ENCODE measurements at regions not wholly inside any gene's neighbourhood (a gene's known extent, or its start where the extent isn't known, plus 50 kb on each side); places are given as distances from the start of the nearest gene placed in this dataset.

DNA sequence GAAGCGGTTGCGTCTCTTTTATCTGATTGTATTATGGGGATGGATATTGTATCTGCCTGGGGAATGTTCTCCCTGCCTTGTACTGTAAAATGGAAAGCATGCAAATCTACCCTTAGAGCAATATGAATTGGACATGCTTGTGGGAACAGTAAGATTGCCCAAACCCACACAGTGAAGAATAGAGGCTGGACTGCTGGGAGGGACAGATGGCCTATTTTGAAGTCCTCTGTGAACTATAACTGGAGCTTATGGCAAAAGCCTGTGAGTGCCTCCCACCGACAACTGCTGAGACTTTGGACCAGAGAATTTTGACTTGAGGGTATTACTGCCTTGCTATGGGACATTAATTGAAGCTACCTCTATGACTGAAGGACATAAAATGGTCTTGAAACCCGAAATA is 168.9 kb downstream of the ERCC6L2 start:
- H3K4me1 ChIP-seq, result peaks cover 0 to 12% (median 2%) of the 10 kb centered on the region in 6 donors
- DNase-seq, result no peak
- intact Hi-C loops (cut with DNase I; ENCODE audit: low total_unique reads), result no loop called here
- H3K9me3 ChIP-seq, result peaks cover 0 to 2% (median 0%) of the 10 kb centered on the region in 8 donors
- no peak for TF ChIP-seq POLR2A (IDR thresholded peaks at IDR 0.05)
- no peak for TF ChIP-seq POLR2AphosphoS5 (IDR thresholded peaks at IDR 0.05)
- TF ChIP-seq, protein P1, sequence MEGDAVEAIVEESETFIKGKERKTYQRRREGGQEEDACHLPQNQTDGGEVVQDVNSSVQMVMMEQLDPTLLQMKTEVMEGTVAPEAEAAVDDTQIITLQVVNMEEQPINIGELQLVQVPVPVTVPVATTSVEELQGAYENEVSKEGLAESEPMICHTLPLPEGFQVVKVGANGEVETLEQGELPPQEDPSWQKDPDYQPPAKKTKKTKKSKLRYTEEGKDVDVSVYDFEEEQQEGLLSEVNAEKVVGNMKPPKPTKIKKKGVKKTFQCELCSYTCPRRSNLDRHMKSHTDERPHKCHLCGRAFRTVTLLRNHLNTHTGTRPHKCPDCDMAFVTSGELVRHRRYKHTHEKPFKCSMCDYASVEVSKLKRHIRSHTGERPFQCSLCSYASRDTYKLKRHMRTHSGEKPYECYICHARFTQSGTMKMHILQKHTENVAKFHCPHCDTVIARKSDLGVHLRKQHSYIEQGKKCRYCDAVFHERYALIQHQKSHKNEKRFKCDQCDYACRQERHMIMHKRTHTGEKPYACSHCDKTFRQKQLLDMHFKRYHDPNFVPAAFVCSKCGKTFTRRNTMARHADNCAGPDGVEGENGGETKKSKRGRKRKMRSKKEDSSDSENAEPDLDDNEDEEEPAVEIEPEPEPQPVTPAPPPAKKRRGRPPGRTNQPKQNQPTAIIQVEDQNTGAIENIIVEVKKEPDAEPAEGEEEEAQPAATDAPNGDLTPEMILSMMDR (IDR thresholded peaks at IDR 0.05 in 8 of 11, conservative IDR thresholded peaks at IDR 0.05 in 3 of 11), result no peak
- no peak overlapping the region for H3K4me3 ChIP-seq
- H3K27me3 ChIP-seq (replicated peaks in 1 of 7), result no peaks in the 10 kb centered on the region
- 89 to 93% (median 93%) methylated on average over 4 of the region's 4 CpGs for WGBS, 5 donors
- no peaks in the 10 kb centered on the region for H3K36me3 ChIP-seq
- H3K27ac ChIP-seq, result no peak overlapping the region

DNA sequence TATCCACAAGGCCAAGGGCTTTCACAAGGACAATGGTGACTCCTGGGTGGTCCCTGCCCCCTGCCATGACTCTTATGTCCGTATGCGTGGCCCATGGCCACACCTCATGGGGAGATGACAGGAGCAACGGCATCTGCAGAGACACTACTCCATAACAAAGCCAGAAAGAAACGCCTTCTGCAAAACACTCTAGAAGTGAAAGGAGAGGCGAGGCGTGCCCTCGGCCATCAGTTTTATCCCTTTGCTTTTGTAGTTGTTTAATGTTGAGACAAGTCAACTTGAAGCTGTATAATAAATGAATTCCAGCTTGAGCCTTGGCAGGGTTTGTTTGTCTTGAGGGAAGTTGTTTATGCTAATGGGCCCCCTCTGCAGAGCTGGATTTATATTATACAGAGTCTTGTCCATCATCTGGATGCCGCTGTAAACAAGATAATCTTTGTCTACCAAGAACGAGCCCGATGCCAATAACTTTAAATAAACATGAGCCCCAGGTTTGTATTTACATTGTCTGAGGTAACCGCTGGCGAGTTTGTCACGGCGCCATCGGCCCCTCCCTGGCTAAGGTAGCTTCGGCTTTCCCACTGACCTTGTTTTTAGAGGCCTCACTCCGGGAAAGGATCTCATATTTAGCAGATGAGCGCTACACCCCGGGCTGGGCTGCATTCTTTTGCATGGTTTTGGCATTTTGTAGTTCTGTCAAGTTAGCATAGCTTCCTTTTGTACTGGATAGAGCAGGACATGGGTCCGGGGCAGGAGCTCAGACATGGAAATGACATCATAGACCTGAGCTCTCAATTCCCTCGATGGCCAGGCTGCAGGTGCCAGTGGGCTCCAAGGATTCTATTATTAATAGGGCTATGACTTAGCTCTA is 165.3 kb downstream of the ERCC6L2 start:
- WGBS, 5 donors, result 74 to 80% (median 75%) methylated on average over 21 of the region's 21 CpGs
- TF ChIP-seq POLR2AphosphoS5 (IDR thresholded peaks at IDR 0.05) (no peak), POLR2A (IDR thresholded peaks at IDR 0.05) (no peak)
- TF ChIP-seq, protein P1 (IDR thresholded peaks at IDR 0.05 in 8 of 11, conservative IDR thresholded peaks at IDR 0.05 in 3 of 11), result no peak
- Histone ChIP-seq H3K36me3 (no peaks in the 10 kb centered on the region), H3K4me3 (no peak overlapping the region), H3K27ac (no peak overlapping the region), H3K9me3 (peaks cover 0 to 24% (median 10%) of the 10 kb centered on the region in 8 donors), H3K27me3 (replicated peaks in 1 of 7) (no peaks in the 10 kb centered on the region), H3K4me1 (no peaks in the 10 kb centered on the region)
- intact Hi-C loops (cut with DNase I; ENCODE audit: low total_unique reads), result no loop called here
- DNase-seq, result no peak

DNA sequence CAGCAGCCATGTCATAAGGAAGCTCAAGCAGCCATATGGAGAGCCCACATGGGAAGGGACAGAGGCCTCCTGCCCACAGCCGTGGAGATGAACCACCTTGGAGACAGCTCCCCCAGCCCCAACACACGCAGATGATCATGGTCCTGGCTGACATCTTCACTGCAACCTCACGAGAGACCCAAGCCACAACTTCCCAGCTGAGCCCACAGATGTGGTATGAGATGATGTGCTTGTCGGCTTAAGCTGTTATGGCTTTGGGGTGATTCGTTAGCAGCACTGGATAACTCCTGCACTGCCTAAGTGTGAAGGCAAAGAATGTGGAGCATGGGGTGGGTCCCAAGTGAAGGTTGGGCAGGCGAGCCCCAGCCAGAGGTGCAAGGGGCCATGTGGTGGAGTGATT is 163.4 kb downstream of the ERCC6L2 start:
- Histone ChIP-seq H3K4me3 (no peak overlapping the region), H3K27ac (no peak overlapping the region), H3K4me1 (no peaks in the 10 kb centered on the region), H3K9me3 (peaks cover 0 to 37% (median 16%) of the 10 kb centered on the region in 8 donors), H3K36me3 (no peaks in the 10 kb centered on the region), H3K27me3 (replicated peaks in 1 of 7) (no peaks in the 10 kb centered on the region)
- TF ChIP-seq, protein P1 (IDR thresholded peaks at IDR 0.05 in 8 of 11, conservative IDR thresholded peaks at IDR 0.05 in 3 of 11), result no peak
- TF ChIP-seq POLR2AphosphoS5 (IDR thresholded peaks at IDR 0.05), result no peak
- no peak for TF ChIP-seq POLR2A (IDR thresholded peaks at IDR 0.05)
- intact Hi-C loops (cut with DNase I; ENCODE audit: low total_unique reads), result no loop called here
- 85 to 90% (median 88%) methylated on average over 5 to 6 of the region's 6 CpGs for WGBS, 5 donors
- no peak for DNase-seq

DNA sequence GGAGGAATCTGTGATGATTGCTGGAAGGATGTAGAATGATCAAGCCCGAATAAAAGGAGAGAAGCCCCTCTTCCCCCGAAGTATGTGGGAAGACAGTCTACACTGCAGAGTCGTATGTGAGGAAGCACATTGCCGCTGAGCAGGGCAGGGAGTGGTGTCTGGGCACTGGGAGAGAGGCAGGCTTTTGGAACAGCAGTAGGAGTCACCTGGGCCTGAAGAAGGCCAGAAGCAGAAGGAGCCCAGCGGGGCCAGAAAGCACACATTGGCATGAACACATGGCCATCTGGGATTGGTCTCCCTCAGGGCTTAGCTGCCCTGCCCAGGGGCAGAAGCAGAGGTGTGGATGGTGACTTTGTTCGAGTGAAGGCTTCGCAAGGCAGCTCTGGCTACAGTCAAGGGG is 162.8 kb downstream of the ERCC6L2 start:
- TF ChIP-seq POLR2A (IDR thresholded peaks at IDR 0.05), result no peak
- TF ChIP-seq, protein P1 (IDR thresholded peaks at IDR 0.05 in 8 of 11, conservative IDR thresholded peaks at IDR 0.05 in 3 of 11), result no peak
- no peak for TF ChIP-seq POLR2AphosphoS5 (IDR thresholded peaks at IDR 0.05)
- 78 to 95% (median 93%) methylated on average over 7 of the region's 7 CpGs for WGBS, 5 donors
- DNase-seq, result no peak
- H3K4me3 ChIP-seq, result no peak overlapping the region
- H3K27me3 ChIP-seq (replicated peaks in 1 of 7), result no peaks in the 10 kb centered on the region
- H3K36me3 ChIP-seq, result no peaks in the 10 kb centered on the region
- H3K9me3 ChIP-seq, result peaks cover 0 to 37% (median 16%) of the 10 kb centered on the region in 8 donors
- no peaks in the 10 kb centered on the region for H3K4me1 ChIP-seq
- H3K27ac ChIP-seq, result no peak overlapping the region
- intact Hi-C loops (cut with DNase I; ENCODE audit: low total_unique reads), result no loop called here

Measured in spleen (tissue), 11 donors.